MV-4-11 (cell line): ENCODE measurements at regions not wholly inside any gene's neighbourhood (a gene's known extent, or its start where the extent isn't known, plus 50 kb on each side); places are given as distances from the start of the nearest gene placed in this dataset.

Experiments
- DNase-seq: peaks from one replicate; lab custom pipeline; 2025; lab: John Stamatoyannopoulos, UW

DNA sequence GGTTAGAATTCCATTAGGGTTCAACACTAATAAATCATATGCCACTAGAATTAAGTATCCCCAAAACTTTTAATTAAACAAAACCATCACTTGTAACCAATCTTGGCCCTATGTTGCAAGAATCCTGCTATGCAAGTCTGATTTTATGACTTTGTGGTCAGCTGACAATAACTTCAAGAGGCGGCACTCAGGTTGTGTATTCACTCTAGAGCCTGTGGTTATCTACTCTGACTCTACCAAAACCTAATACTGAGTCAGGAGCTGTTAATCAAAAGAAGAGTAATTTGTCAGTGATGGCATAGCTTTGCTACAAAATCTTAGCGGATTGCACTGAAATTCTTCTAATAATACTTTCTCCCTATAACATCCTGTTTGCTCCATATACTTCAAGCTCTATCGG, 253.7 kb downstream of the AASDHPPT start:
- DNase-seq = no peak

DNA sequence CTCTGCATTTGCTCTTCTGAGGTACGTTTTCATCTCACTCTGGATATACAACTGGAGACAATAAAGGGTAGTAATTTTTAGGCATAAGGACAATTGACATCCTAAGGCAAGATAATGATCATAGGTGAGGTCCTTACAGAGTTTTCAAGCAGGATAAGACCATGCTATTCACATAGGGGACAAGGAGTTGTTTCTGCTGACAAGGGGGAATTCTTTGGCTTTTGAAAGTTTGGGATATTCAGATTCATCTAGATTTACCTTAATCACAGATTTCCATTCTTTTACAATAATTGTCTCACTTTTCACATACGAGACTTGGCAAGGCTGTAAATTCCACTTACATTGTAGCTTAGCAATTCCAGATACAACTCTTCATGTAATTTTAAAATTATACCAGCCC, 256.2 kb downstream of the AASDHPPT start:
- DNase-seq = no peak

DNA sequence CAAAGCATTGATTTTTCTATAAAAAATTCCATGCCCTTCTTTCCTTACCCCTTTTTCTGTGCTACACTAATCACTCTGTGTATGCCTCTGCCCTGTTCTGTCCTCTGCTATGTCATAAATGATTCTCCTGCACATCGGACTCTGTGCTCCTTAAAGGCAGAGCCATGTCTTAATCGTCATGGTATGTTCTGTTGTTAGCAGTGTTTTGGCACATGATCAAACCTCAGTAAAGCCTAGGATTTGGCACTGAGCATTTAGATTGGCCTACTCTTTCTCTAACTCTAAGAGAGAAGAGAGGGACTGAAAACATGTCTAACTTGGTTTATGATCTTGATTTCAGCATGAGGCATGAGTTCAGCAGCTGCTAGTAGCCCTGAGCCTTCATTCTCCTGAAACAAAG, 266.9 kb downstream of the AASDHPPT start:
- no peak for DNase-seq

DNA sequence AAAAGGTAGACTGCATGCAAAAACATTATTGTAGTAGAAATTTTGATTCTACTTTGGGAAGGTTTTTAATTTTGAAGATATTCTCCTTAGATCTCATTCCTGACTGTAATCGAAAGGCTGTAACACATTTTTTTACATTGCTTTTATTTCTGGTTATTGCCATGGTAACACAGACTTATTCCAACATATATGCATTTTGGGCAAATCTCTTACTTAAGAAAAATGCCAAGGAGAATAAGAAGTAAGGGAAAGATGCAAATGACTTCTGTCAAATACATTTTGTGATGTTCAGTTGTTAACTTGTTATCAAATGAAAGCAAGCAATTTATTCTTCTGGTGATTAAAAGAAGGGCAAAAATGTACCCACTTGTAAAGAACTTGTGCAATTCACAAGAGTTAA, 267.5 kb downstream of the AASDHPPT start:
- DNase-seq = no peak

GRCh38 chr11:106353031-106353430, 275.6 kb downstream of the AASDHPPT start:
- DNase-seq = no peak

GRCh38 chr11:106369224-106369623, 291.8 kb downstream of the AASDHPPT start:
- DNase-seq = no peak

DNA sequence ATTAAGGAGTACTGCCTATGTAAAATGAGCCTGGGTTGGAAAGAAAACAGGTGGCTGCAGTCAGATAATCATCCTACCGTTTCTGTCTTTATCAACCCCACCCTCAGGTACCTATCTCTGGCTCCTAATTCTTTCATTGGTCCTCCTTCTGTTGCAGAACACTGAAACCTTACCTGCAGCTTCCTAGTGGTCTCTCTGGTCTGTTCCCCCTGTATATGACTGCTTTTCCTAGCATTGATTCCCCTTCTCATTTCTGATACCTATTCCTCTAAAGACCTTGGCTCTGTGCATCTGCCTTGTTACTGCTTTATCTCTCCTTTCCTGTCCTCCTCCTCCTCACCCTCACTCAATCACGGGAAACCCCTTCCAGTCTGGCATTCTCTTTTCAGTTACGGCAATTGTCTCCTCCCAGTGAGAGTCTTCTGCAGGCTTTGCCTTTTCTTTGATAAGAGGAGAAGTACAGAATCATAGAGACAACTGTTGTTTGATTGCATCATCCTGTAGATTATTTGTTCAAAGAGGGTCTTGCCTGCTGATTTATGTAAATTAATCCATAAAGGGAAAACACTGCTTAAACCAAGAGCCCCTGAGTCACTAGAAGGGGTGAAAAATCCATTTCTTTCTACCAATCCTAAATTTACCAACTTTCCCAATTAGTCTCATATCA, 301.2 kb downstream of the AASDHPPT start:
- no peak for DNase-seq

GRCh38 chr11:106379265-106379664, 301.8 kb downstream of the AASDHPPT start:
- no peak for DNase-seq

DNA sequence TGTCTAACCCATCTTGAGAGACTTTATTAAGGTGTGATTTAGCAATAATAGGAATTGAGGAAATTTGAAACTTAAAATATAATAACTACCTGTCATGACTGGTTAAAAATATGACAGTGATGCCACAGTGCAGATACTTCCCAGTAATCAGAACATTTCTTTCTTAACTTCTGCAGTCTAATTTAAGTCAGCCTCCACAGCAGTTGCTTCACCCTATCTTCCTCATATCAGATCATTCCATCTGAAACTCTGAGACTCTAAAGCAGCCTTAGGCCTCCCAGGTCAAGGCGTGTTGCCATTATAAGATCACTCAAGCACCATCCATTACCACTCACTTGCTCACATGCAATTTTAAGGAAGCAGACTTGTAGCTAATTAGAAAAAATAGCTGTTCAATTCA, 302.2 kb downstream of the AASDHPPT start:
- DNase-seq = no peak

GRCh38 chr11:106381895-106382294, 304.4 kb downstream of the AASDHPPT start:
- DNase-seq = no peak

- DNase-seq = no peak
Observed at GRCh38 chr11:106384429-106384828, 307.0 kb downstream of the AASDHPPT start.

DNA sequence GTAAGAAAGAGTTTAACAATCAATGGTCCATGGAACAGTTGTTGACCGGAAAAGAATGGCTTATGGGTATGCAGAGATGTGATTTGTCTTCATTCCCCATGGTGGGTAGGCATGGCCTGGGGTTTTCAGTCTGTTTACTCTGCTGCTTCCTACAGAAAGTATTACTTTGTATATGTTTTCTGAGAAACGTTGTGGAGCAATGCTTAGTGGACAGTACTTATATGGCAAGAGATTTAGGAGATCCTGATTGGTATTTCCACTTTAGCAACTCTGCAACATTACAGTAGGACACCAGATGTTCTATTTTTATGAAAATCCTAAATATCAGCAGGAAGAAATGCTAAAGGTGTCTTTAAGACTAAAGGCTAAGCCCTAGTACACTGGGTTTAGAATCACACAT, 309.1 kb downstream of the AASDHPPT start:
- DNase-seq = no peak

DNA sequence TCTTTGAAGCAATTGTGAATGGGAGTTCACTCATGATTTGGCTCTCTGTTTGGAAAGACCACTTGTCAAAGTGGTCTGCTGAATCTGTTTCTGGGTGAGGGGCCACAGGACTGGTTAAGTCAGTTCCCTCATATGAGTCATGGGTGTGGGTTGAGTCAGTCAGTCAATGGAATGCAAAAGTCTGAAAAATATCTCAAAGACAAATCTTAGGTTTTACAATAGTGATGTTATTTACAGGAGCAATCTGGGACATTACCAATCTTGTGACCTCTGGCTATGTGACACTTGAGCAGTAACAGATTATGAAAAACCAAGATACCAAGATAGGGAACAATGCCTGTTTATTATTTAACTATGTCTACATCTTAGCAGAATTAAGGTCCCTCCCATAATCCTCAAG, 311.6 kb downstream of the AASDHPPT start:
- DNase-seq = no peak

- DNase-seq = no peak
Observed at GRCh38 chr11:106390078-106390477, 312.6 kb downstream of the AASDHPPT start.

DNA sequence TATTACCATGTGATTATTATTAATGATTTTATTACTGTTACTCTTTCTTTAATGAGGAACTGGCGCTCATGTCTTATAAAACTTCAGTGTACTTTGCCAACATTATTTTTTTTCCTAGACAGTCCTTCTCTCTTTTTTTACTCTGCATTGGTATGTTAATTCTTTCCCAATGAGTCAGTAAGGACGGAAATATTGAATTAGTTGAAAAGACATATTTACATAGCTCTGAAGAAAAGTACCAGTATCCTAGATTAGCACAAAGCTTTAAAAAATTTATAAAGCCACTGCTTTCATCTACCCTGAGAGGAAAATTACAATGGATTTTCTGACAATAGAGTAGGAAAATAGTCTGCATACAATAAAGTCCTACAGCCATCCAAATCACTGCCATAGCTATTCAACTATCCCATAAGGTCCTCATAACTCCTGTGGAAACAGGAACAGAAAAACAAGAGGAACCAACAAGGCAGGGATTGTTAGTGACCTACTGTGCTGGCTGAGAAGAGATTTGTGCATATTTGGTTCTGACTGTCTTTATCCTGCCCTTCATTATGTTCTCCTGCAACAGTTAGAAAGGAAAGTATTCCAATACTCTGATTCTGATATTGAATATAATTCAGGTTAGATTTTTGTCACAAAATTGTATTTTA, 314.4 kb downstream of the AASDHPPT start:
- DNase-seq = no peak

- no peak for DNase-seq
Observed at GRCh38 chr11:106395716-106396349, 318.4 kb downstream of the AASDHPPT start.

GRCh38 chr11:106397787-106398501, 320.5 kb downstream of the AASDHPPT start:
- no peak for DNase-seq

DNA sequence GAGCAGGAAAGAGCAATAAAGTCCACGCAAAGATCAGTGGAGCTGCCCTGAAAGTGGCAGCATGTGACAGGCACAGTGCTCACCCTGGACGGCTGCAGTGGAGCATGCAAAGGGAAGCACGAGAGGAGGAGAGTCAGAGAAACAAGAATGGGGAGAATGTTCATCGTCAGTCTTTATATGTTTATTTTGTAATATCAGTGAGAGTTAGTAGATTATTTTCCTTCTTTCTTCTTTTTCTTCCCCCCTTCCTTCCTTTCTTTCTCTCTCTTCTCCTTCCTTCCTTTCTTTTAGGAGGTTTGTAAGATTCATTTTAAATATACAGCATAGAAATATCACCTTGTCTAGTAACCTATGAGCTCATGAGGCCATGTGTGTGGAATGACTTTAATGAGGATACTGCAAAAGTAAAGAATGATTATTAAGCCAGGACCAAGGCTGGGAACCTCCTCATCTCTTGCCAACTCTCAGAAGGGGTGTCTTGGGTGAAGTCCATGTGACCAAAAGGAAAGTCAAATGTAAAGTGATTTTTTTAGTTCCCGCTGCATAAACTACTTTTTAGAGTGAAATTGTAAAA, 321.1 kb downstream of the AASDHPPT start:
- no peak for DNase-seq

DNA sequence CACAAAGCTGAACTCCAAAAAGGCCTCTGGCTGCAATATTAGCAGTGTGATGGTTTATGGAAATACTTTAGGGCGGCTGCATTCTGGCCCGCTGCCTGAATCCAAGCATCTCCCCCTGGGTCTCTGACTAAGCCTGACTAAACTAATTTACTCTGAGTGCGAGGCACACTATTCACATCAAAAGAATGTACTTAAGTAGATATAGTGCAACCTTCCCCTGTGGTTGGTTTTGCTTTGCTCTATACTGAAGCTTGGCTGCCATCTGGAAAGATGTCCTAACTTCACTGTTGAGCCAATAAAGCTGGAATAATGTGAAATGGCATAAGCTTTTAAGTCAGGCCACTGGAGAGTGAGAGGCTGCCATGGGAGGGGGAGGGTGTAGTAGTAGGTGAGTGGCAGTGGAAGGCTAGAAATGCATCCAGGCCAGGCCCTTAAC, 321.6 kb downstream of the AASDHPPT start:
- no peak for DNase-seq

- no peak for DNase-seq
Observed at GRCh38 chr11:106399624-106400023, 322.2 kb downstream of the AASDHPPT start.

- no peak for DNase-seq
Observed at GRCh38 chr11:106400949-106401570, 323.6 kb downstream of the AASDHPPT start.

- no peak for DNase-seq
Observed at GRCh38 chr11:106403751-106404150, 326.3 kb downstream of the AASDHPPT start.
